ENCODE measurements at regions not wholly inside any gene's neighbourhood (a gene's known extent, or its start where the extent isn't known, plus 50 kb on each side); places are given as distances from the start of the nearest gene placed in this dataset.

GRCh38 chr18:29488617-29489016 is 1311.7 kb upstream of the CDH2 start:
- H3K27ac ChIP-seq: no peak overlapping the region
- H3K9me3 ChIP-seq (ENCODE audit: low read depth): no peaks in the 10 kb centered on the region
- Mint-ChIP-seq H3K27ac (no peak overlapping the region), H3K4me1 (no peaks in the 10 kb centered on the region), H3K4me3 (no peak overlapping the region), H3K27me3 (ENCODE audit: insufficient read depth, low read depth) (no peaks in the 10 kb centered on the region), H3K36me3 (no peaks in the 10 kb centered on the region), H3K9me3 (no peaks in the 10 kb centered on the region)
- no peak for TF ChIP-seq CTCF (IDR thresholded peaks at IDR 0.05)
- no peak for TF ChIP-seq EZH2phosphoT487 (IDR thresholded peaks at IDR 0.05)
- no peak for TF ChIP-seq EZH2 (IDR thresholded peaks at IDR 0.05)
- no peaks in the 10 kb centered on the region for H3K36me3 ChIP-seq
- no peaks in the 10 kb centered on the region for H3K4me1 ChIP-seq
- H3K9ac ChIP-seq: no peak overlapping the region
- H3K4me3 ChIP-seq: no peak overlapping the region
- no peak overlapping the region for H2AFZ ChIP-seq (replicated peaks)
- no peak overlapping the region for H3K4me2 ChIP-seq
- no peaks in the 10 kb centered on the region for H4K20me1 ChIP-seq (ENCODE audit: low read depth)
- H3K79me2 ChIP-seq (ENCODE audit: low read depth): no peaks in the 10 kb centered on the region
- H3K27me3 ChIP-seq: no peaks in the 10 kb centered on the region
- no peak for DNase-seq (ENCODE audit: low spot score)
- H3F3A ChIP-seq (ENCODE audit: low read depth): no peaks in the 10 kb centered on the region

- Histone ChIP-seq H4K20me1 (ENCODE audit: low read depth) (no peaks in the 10 kb centered on the region), H3K79me2 (ENCODE audit: low read depth) (no peaks in the 10 kb centered on the region), H3K27me3 (no peaks in the 10 kb centered on the region), H2AFZ (replicated peaks) (no peak overlapping the region), H3K9me3 (ENCODE audit: low read depth) (peaks cover 4% of the 10 kb centered on the region), H3F3A (ENCODE audit: low read depth) (no peaks in the 10 kb centered on the region), H3K4me1 (no peaks in the 10 kb centered on the region), H3K4me3 (no peak overlapping the region), H3K4me2 (no peak overlapping the region), H3K27ac (no peak overlapping the region), H3K36me3 (no peaks in the 10 kb centered on the region), H3K9ac (no peak overlapping the region)
- Mint-ChIP-seq H3K27ac (no peak overlapping the region), H3K4me1 (no peaks in the 10 kb centered on the region), H3K36me3 (no peaks in the 10 kb centered on the region), H3K9me3 (peaks cover 2% of the 10 kb centered on the region), H3K27me3 (ENCODE audit: insufficient read depth, low read depth) (no peaks in the 10 kb centered on the region), H3K4me3 (no peak overlapping the region)
- TF ChIP-seq CTCF (IDR thresholded peaks at IDR 0.05): no peak
- no peak for TF ChIP-seq EZH2 (IDR thresholded peaks at IDR 0.05)
- no peak for TF ChIP-seq EZH2phosphoT487 (IDR thresholded peaks at IDR 0.05)
- no peak for DNase-seq (ENCODE audit: low spot score)
These were observed 1288.6 kb upstream of the CDH2 start for GRCh38 chr18:29465526-29465925.

- no peak for TF ChIP-seq EZH2 (IDR thresholded peaks at IDR 0.05)
- no peak for TF ChIP-seq CTCF (IDR thresholded peaks at IDR 0.05)
- TF ChIP-seq EZH2phosphoT487 (IDR thresholded peaks at IDR 0.05): no peak
- no peaks in the 10 kb centered on the region for H3F3A ChIP-seq (ENCODE audit: low read depth)
- Mint-ChIP-seq H3K27ac (no peak overlapping the region), H3K36me3 (no peaks in the 10 kb centered on the region), H3K9me3 (peaks cover 2% of the 10 kb centered on the region), H3K4me3 (no peak overlapping the region), H3K4me1 (no peaks in the 10 kb centered on the region), H3K27me3 (ENCODE audit: insufficient read depth, low read depth) (no peaks in the 10 kb centered on the region)
- H3K9ac ChIP-seq: no peak overlapping the region
- H3K4me3 ChIP-seq: no peak overlapping the region
- H3K36me3 ChIP-seq: no peaks in the 10 kb centered on the region
- no peaks in the 10 kb centered on the region for H4K20me1 ChIP-seq (ENCODE audit: low read depth)
- no peak overlapping the region for H3K27ac ChIP-seq
- DNase-seq (ENCODE audit: low spot score): no peak
- H3K79me2 ChIP-seq (ENCODE audit: low read depth): no peaks in the 10 kb centered on the region
- H3K4me2 ChIP-seq: no peak overlapping the region
- no peaks in the 10 kb centered on the region for H3K27me3 ChIP-seq
- no peaks in the 10 kb centered on the region for H3K4me1 ChIP-seq
- H2AFZ ChIP-seq (replicated peaks): no peak overlapping the region
- H3K9me3 ChIP-seq (ENCODE audit: low read depth): peaks cover 4% of the 10 kb centered on the region
These were observed 1283.0 kb upstream of the CDH2 start for GRCh38 chr18:29459972-29460371.
